Activated CD8-positive, alpha-beta T cell treated with anti-CD3 and anti-CD28 coated beads, Interleukin-2, amount 10 ng/mL, durations not matched to agents 7 days and 5 days (primary cell): ENCODE measurements at regions not wholly inside any gene's neighbourhood (a gene's known extent, or its start where the extent isn't known, plus 50 kb on each side); places are given as distances from the start of the nearest gene placed in this dataset.

Experiments used
- ATAC-seq: fragments of 150-1000 bp; cut with Tn5 transposase; one replicate; pipeline ENCODE4 v1.10.0; 2021; ENCODE audit warnings: moderate library complexity
- CTCF ChIA-PET: fragments of 350-600 bp; sonication (Branson Sonifier 250); formaldehyde crosslinking; loops from one replicate; lab custom pipeline; 2021; ENCODE audit warnings: antibody characterized with exemption; lab: Charles Lee
- POLR2A ChIA-PET: fragments of 350-600 bp; sonication (Branson Sonifier 250); formaldehyde crosslinking; loops from one replicate; lab custom pipeline; 2021; ENCODE audit warnings: antibody characterized with exemption; lab: Charles Lee
- DNase-seq: peaks from one replicate; pipeline ENCODE4 v3.0.0-alpha.2; 2020
- H3K27ac Mint-ChIP-seq: one replicate; pipeline ENCODE4 v1.8.0; 2021; ENCODE audit warnings: mild to moderate bottlenecking, mixed read lengths
- H3K27me3 Mint-ChIP-seq: one replicate; pipeline ENCODE4 v1.8.0; 2021; ENCODE audit warnings: low read depth, mixed read lengths
- H3K36me3 Mint-ChIP-seq: one replicate; pipeline ENCODE4 v1.8.0; 2021; ENCODE audit warnings: low read depth, mixed read lengths
- H3K4me1 Mint-ChIP-seq: one replicate; pipeline ENCODE4 v1.8.0; 2021; ENCODE audit warnings: low read depth, mixed read lengths
- H3K4me3 Mint-ChIP-seq: one replicate; pipeline ENCODE4 v1.8.0; 2021; ENCODE audit warnings: mild to moderate bottlenecking, mixed read lengths
- H3K9me3 Mint-ChIP-seq: one replicate; pipeline ENCODE4 v1.8.0; 2022; ENCODE audit warnings: mixed read lengths; ENCODE audit not compliant: insufficient read depth

GRCh38 chrX:140391313-140391712, 113.6 kb downstream of the SOX3 start:
- ATAC-seq, result no peak

GRCh38 chrX:140389331-140389730, 115.5 kb downstream of the SOX3 start:
- CTCF ChIA-PET, result no interaction called here
- H3K4me3 Mint-ChIP-seq, result no peak overlapping the region

More at GRCh38 chrX:140391313-140391712, 113.6 kb downstream of the SOX3 start:
- Mint-ChIP-seq H3K36me3 (no peaks in the 10 kb centered on the region), H3K27me3 (no peaks in the 10 kb centered on the region), H3K27ac (no peak overlapping the region), H3K4me1 (no peaks in the 10 kb centered on the region), H3K9me3 (no peaks in the 10 kb centered on the region), H3K4me3 (no peak overlapping the region)
- CTCF ChIA-PET, result no interaction called here
- no peak for DNase-seq
- POLR2A ChIA-PET, result no interaction called here

GRCh38 chrX:140362861-140363260, 142.0 kb downstream of the SOX3 start:
- ATAC-seq, result no peak
- POLR2A ChIA-PET, result no interaction called here
- DNase-seq, result no peak
- Mint-ChIP-seq H3K27ac (no peak overlapping the region), H3K27me3 (no peaks in the 10 kb centered on the region), H3K4me1 (no peaks in the 10 kb centered on the region), H3K36me3 (no peaks in the 10 kb centered on the region), H3K4me3 (no peak overlapping the region), H3K9me3 (no peaks in the 10 kb centered on the region)
- CTCF ChIA-PET, result no interaction called here

More at GRCh38 chrX:140389331-140389730, 115.5 kb downstream of the SOX3 start:
- no peaks in the 10 kb centered on the region for H3K9me3 Mint-ChIP-seq
- no peak for ATAC-seq
- no peak overlapping the region for H3K27ac Mint-ChIP-seq
- POLR2A ChIA-PET, result no interaction called here
- no peaks in the 10 kb centered on the region for H3K27me3 Mint-ChIP-seq
- DNase-seq, result no peak
- no peaks in the 10 kb centered on the region for H3K36me3 Mint-ChIP-seq
- no peaks in the 10 kb centered on the region for H3K4me1 Mint-ChIP-seq

- no peak for ATAC-seq
- H3K27me3 Mint-ChIP-seq, result no peaks in the 10 kb centered on the region
- no peaks in the 10 kb centered on the region for H3K4me1 Mint-ChIP-seq
- no peak overlapping the region for H3K4me3 Mint-ChIP-seq
- H3K36me3 Mint-ChIP-seq, result no peaks in the 10 kb centered on the region
- no peak for DNase-seq
- CTCF ChIA-PET, result no interaction called here
- no peak overlapping the region for H3K27ac Mint-ChIP-seq
- no peaks in the 10 kb centered on the region for H3K9me3 Mint-ChIP-seq
- POLR2A ChIA-PET, result no interaction called here
Observed at GRCh38 chrX:140360924-140361323, 143.9 kb downstream of the SOX3 start.

- ATAC-seq (no peak), DNase-seq (no peak)
- no peaks in the 10 kb centered on the region for H3K9me3 Mint-ChIP-seq
- H3K27ac Mint-ChIP-seq, result no peak overlapping the region
- no peak overlapping the region for H3K4me3 Mint-ChIP-seq
- no peaks in the 10 kb centered on the region for H3K27me3 Mint-ChIP-seq
- H3K4me1 Mint-ChIP-seq, result no peaks in the 10 kb centered on the region
- POLR2A ChIA-PET, result no interaction called here
- CTCF ChIA-PET, result no interaction called here
- no peaks in the 10 kb centered on the region for H3K36me3 Mint-ChIP-seq
Observed at GRCh38 chrX:140360284-140360683, 144.6 kb downstream of the SOX3 start.

- Mint-ChIP-seq H3K27ac (no peak overlapping the region), H3K4me3 (no peak overlapping the region), H3K9me3 (no peaks in the 10 kb centered on the region), H3K4me1 (no peaks in the 10 kb centered on the region), H3K36me3 (no peaks in the 10 kb centered on the region), H3K27me3 (no peaks in the 10 kb centered on the region)
- CTCF ChIA-PET, result no interaction called here
- ATAC-seq, result no peak
- no peak for DNase-seq
- POLR2A ChIA-PET, result no interaction called here
Observed at GRCh38 chrX:140355922-140356321, 148.9 kb downstream of the SOX3 start.

- Mint-ChIP-seq H3K27me3 (no peaks in the 10 kb centered on the region), H3K4me3 (no peak overlapping the region), H3K9me3 (no peaks in the 10 kb centered on the region), H3K27ac (no peak overlapping the region), H3K4me1 (no peaks in the 10 kb centered on the region), H3K36me3 (no peaks in the 10 kb centered on the region)
- ATAC-seq, result no peak
- CTCF ChIA-PET, result no interaction called here
- POLR2A ChIA-PET, result no interaction called here
- DNase-seq, result no peak
Observed at GRCh38 chrX:140355429-140355828, 149.4 kb downstream of the SOX3 start.

- DNase-seq, result no peak
- POLR2A ChIA-PET, result no interaction called here
- no peaks in the 10 kb centered on the region for H3K9me3 Mint-ChIP-seq
- H3K4me1 Mint-ChIP-seq, result no peaks in the 10 kb centered on the region
- no peak overlapping the region for H3K4me3 Mint-ChIP-seq
- H3K36me3 Mint-ChIP-seq, result no peaks in the 10 kb centered on the region
- no peak for ATAC-seq
- H3K27me3 Mint-ChIP-seq, result no peaks in the 10 kb centered on the region
- H3K27ac Mint-ChIP-seq, result no peak overlapping the region
- CTCF ChIA-PET, result no interaction called here
Observed at GRCh38 chrX:140354431-140355120, 150.3 kb downstream of the SOX3 start.

- ATAC-seq (no peak), DNase-seq (no peak)
- ChIA-PET POLR2A (no interaction called here), CTCF (no interaction called here)
- no peaks in the 10 kb centered on the region for H3K9me3 Mint-ChIP-seq
- H3K27me3 Mint-ChIP-seq, result no peaks in the 10 kb centered on the region
- H3K36me3 Mint-ChIP-seq, result no peaks in the 10 kb centered on the region
- no peak overlapping the region for H3K27ac Mint-ChIP-seq
- no peak overlapping the region for H3K4me3 Mint-ChIP-seq
- H3K4me1 Mint-ChIP-seq, result no peaks in the 10 kb centered on the region
Observed at GRCh38 chrX:140346729-140347128, 158.1 kb downstream of the SOX3 start.

GRCh38 chrX:140343226-140343868, 161.5 kb downstream of the SOX3 start:
- Mint-ChIP-seq H3K36me3 (no peaks in the 10 kb centered on the region), H3K4me3 (no peak overlapping the region), H3K27ac (no peak overlapping the region), H3K9me3 (no peaks in the 10 kb centered on the region), H3K4me1 (no peaks in the 10 kb centered on the region), H3K27me3 (no peaks in the 10 kb centered on the region)
- DNase-seq (no peak), ATAC-seq (no peak)
- CTCF ChIA-PET, result no interaction called here
- POLR2A ChIA-PET, result no interaction called here

- DNase-seq, result no peak
- H3K4me3 Mint-ChIP-seq, result no peak overlapping the region
- no peaks in the 10 kb centered on the region for H3K4me1 Mint-ChIP-seq
- no peaks in the 10 kb centered on the region for H3K27me3 Mint-ChIP-seq
- no peak overlapping the region for H3K27ac Mint-ChIP-seq
- ChIA-PET CTCF (no interaction called here), POLR2A (no interaction called here)
- no peaks in the 10 kb centered on the region for H3K9me3 Mint-ChIP-seq
- no peak for ATAC-seq
- no peaks in the 10 kb centered on the region for H3K36me3 Mint-ChIP-seq
Observed at GRCh38 chrX:140342410-140342809, 162.5 kb downstream of the SOX3 start.

- POLR2A ChIA-PET, result no interaction called here
- ATAC-seq (no peak), DNase-seq (no peak)
- Mint-ChIP-seq H3K27ac (no peak overlapping the region), H3K4me1 (no peaks in the 10 kb centered on the region), H3K27me3 (no peaks in the 10 kb centered on the region), H3K4me3 (no peak overlapping the region), H3K9me3 (no peaks in the 10 kb centered on the region), H3K36me3 (no peaks in the 10 kb centered on the region)
- CTCF ChIA-PET, result no interaction called here
Observed at GRCh38 chrX:140337263-140337662, 167.6 kb downstream of the SOX3 start.
